GM13976 (cell line): ENCODE measurements at regions not wholly inside any gene's neighbourhood (a gene's known extent, or its start where the extent isn't known, plus 50 kb on each side); places are given as distances from the start of the nearest gene placed in this dataset.

Source experiments
- DNase-seq: peaks from one replicate; pipeline ENCODE4 v3.0.0; 2012; ENCODE audit warnings: low spot score
- CTCF ChIP-seq: IDR thresholded peaks from 2 replicates; pipeline ENCODE4 v1.5.1; 2012; ENCODE audit warnings: borderline replicate concordance, mild to moderate bottlenecking; ENCODE audit not compliant: insufficient read depth; ENCODE audit errors: extremely low read depth, missing control alignments, control extremely low read depth
- in situ Hi-C: fragments of 300-500 bp; cut with MboI; formaldehyde crosslinking; loops from one replicate; pipeline ENCODE4 v1.12.0; 2022; ENCODE audit warnings: low sequenced_read_pairs, mixed read lengths, inconsistent platforms; ENCODE audit not compliant: unreplicated experiment

- in situ Hi-C loops = no loop called here
- no peak for TF ChIP-seq CTCF
Observed at GRCh38 chr7:67813621-67814292, 817.1 kb downstream of the TYW1 start.

GRCh38 chr7:67817481-67817880, 820.8 kb downstream of the TYW1 start:
- DNase-seq = no peak
- TF ChIP-seq CTCF = no peak
- in situ Hi-C loops = no loop called here

More at GRCh38 chr7:67813621-67814292, 817.1 kb downstream of the TYW1 start:
- DNase-seq = no peak

GRCh38 chr7:67821116-67821515, 824.5 kb downstream of the TYW1 start:
- no peak for DNase-seq
- TF ChIP-seq CTCF = no peak
- in situ Hi-C loops = no loop called here

- in situ Hi-C loops = no loop called here
- TF ChIP-seq CTCF = no peak
- DNase-seq = no peak
Observed at GRCh38 chr7:67823345-67823744, 826.7 kb downstream of the TYW1 start.

- DNase-seq = no peak
- in situ Hi-C loops = no loop called here
Observed at GRCh38 chr7:67825356-67825755, 828.7 kb downstream of the TYW1 start.

GRCh38 chr7:67841896-67842295, 845.3 kb downstream of the TYW1 start:
- DNase-seq = no peak
- in situ Hi-C loops = no loop called here
- no peak for TF ChIP-seq CTCF

More at GRCh38 chr7:67825356-67825755, 828.7 kb downstream of the TYW1 start:
- no peak for TF ChIP-seq CTCF
